ENCODE measurements at regions not wholly inside any gene's neighbourhood (a gene's known extent, or its start where the extent isn't known, plus 50 kb on each side); places are given as distances from the start of the nearest gene placed in this dataset.

DNA sequence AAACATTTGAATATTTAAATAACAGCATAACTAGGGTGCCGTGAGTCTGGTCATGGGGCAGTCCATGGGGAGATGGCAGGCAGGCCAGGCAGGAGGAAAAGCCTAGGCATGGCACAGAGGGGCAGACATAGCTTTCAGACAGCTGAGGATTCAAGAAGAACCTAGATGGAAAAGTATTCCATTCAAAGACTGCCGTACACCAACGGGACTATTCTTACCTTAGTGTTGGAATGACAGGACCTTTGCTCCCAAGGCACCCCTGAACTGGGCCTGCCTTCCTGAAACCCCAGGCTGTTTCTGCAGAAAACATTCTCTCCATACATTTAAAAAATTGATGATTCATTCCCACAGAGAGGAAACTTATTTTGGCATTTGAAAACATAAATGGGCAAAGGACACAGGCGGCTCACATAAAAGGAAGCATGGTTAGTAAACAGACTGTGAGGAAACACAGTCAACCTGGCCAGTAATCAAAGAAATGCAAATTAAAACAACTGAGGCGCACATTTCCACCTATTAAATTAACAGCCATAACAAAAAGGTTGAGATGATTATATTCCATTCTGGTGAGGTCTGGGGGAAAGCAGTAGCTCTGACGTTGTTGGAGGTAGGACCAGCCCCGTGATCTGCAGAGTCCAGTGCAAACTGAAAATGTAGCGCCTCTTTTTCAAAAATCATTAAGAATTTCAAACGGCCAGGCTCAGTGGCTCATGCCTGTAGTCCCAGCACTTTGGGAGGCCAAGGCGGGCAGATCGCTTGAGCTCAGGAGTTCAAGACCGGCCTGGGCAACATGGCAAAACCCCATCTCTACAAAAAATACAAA is 71.3 kb upstream of the SMAD3 start:
- DNase-seq (ENCODE audit: low read depth, low spot score) (no peak), ATAC-seq (no peak), FAIRE-seq (no peak)
- intact Hi-C loops (cut with micrococcal nuclease; ENCODE audit: unreplicated experiment): no loop called here
- ChIA-PET CTCF (no interaction called here), SMC1A (ENCODE audit: uncharacterized antibody, unreplicated experiment) (no interaction called here), RAD21 (ENCODE audit: unreplicated experiment) (no interaction called here), POLR2A (no interaction called here)
- Histone ChIP-seq H3K4me3 (no peak overlapping the region), H3K79me2 (ENCODE audit: control insufficient read depth, insufficient read depth, low read length) (no peaks in the 10 kb centered on the region), H3K36me3 (ENCODE audit: control insufficient read depth in 2 of 2, insufficient read depth in 2 of 2, low read length in 1 of 2) (no peaks in the 10 kb centered on the region), H3K4me1 (ENCODE audit: control insufficient read depth, insufficient read depth, low read length) (no peaks in the 10 kb centered on the region), H3K9ac (ENCODE audit: control insufficient read depth, insufficient read depth, low read length) (no peak overlapping the region), H4K20me1 (ENCODE audit: control insufficient read depth, insufficient read depth) (no peaks in the 10 kb centered on the region), H3K27ac (ENCODE audit: control insufficient read depth, insufficient read depth) (no peak overlapping the region), H3K9me3 (replicated peaks; ENCODE audit: control insufficient read depth, insufficient read depth, low read length) (no peaks in the 10 kb centered on the region; the same call in 1 of the 3 replicates), H3K4me2 (ENCODE audit: control insufficient read depth, insufficient read depth) (no peak overlapping the region), H3K27me3 (replicated peaks in 1 of 2; ENCODE audit: control insufficient read depth in 2 of 2, insufficient read depth in 2 of 2, low read length in 1 of 2) (no peaks in the 10 kb centered on the region; a peak in 1 of 4 replicates), H2AFZ (ENCODE audit: control insufficient read depth, low read depth, low read length) (no peak overlapping the region)
- in situ Hi-C loops (cut with MboI): no loop called here
- WGBS (ENCODE audit: insufficient coverage, insufficient replicate concordance, low lambda C conversion rate, missing lambda C conversion rate): 36% methylated on average over 12 of the region's 12 CpGs
- BruUV-seq (replicated peaks): no TSS peak
- no peak for TF ChIP-seq CBX3 (IDR thresholded peaks at IDR 0.05; ENCODE audit: borderline replicate concordance, low read depth)
- no peak for TF ChIP-seq CREM (IDR thresholded peaks at IDR 0.05; ENCODE audit: low read depth)
- no peak for TF ChIP-seq BHLHE40 (IDR thresholded peaks at IDR 0.05; ENCODE audit: borderline replicate concordance in 1 of 2, low read depth in 2 of 2, low read length in 1 of 2)
- TF ChIP-seq ZBED1 (IDR thresholded peaks at IDR 0.05; ENCODE audit: borderline replicate concordance): no peak
- no peak for TF ChIP-seq JUND (IDR thresholded peaks at IDR 0.05; ENCODE audit: low read depth, low read length)
- TF ChIP-seq YY1 (IDR thresholded peaks at IDR 0.05; ENCODE audit: low read depth, low read length): no peak
- TF ChIP-seq TCF12 (IDR thresholded peaks at IDR 0.05; ENCODE audit: low read depth, low read length): no peak
- TF ChIP-seq, protein P1, sequence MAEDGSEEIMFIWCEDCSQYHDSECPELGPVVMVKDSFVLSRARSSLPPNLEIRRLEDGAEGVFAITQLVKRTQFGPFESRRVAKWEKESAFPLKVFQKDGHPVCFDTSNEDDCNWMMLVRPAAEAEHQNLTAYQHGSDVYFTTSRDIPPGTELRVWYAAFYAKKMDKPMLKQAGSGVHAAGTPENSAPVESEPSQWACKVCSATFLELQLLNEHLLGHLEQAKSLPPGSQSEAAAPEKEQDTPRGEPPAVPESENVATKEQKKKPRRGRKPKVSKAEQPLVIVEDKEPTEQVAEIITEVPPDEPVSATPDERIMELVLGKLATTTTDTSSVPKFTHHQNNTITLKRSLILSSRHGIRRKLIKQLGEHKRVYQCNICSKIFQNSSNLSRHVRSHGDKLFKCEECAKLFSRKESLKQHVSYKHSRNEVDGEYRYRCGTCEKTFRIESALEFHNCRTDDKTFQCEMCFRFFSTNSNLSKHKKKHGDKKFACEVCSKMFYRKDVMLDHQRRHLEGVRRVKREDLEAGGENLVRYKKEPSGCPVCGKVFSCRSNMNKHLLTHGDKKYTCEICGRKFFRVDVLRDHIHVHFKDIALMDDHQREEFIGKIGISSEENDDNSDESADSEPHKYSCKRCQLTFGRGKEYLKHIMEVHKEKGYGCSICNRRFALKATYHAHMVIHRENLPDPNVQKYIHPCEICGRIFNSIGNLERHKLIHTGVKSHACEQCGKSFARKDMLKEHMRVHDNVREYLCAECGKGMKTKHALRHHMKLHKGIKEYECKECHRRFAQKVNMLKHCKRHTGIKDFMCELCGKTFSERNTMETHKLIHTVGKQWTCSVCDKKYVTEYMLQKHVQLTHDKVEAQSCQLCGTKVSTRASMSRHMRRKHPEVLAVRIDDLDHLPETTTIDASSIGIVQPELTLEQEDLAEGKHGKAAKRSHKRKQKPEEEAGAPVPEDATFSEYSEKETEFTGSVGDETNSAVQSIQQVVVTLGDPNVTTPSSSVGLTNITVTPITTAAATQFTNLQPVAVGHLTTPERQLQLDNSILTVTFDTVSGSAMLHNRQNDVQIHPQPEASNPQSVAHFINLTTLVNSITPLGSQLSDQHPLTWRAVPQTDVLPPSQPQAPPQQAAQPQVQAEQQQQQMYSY (CRISPR knock-in tag; IDR thresholded peaks at IDR 0.05): no peak
- no peak for TF ChIP-seq HCFC1 (IDR thresholded peaks at IDR 0.05; ENCODE audit: low read length)
- no peak for TF ChIP-seq CHD4 (IDR thresholded peaks at IDR 0.05)
- TF ChIP-seq BCL11A (IDR thresholded peaks at IDR 0.05; ENCODE audit: low read depth, low read length): no peak
- no peak for TF ChIP-seq PML (IDR thresholded peaks at IDR 0.05; ENCODE audit: low read length)
- TF ChIP-seq, protein P2, sequence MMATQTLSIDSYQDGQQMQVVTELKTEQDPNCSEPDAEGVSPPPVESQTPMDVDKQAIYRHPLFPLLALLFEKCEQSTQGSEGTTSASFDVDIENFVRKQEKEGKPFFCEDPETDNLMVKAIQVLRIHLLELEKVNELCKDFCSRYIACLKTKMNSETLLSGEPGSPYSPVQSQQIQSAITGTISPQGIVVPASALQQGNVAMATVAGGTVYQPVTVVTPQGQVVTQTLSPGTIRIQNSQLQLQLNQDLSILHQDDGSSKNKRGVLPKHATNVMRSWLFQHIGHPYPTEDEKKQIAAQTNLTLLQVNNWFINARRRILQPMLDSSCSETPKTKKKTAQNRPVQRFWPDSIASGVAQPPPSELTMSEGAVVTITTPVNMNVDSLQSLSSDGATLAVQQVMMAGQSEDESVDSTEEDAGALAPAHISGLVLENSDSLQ (IDR thresholded peaks at IDR 0.05): no peak
- TF ChIP-seq, protein P3, sequence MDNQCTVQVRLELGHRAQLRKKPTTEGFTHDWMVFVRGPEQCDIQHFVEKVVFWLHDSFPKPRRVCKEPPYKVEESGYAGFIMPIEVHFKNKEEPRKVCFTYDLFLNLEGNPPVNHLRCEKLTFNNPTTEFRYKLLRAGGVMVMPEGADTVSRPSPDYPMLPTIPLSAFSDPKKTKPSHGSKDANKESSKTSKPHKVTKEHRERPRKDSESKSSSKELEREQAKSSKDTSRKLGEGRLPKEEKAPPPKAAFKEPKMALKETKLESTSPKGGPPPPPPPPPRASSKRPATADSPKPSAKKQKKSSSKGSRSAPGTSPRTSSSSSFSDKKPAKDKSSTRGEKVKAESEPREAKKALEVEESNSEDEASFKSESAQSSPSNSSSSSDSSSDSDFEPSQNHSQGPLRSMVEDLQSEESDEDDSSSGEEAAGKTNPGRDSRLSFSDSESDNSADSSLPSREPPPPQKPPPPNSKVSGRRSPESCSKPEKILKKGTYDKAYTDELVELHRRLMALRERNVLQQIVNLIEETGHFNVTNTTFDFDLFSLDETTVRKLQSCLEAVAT (IDR thresholded peaks at IDR 0.05): no peak
- TF ChIP-seq SPI1 (IDR thresholded peaks at IDR 0.05; ENCODE audit: borderline replicate concordance, insufficient read depth, low read depth, low read length): no peak
- no peak for TF ChIP-seq ZBTB33 (IDR thresholded peaks at IDR 0.05)
- no peak for TF ChIP-seq NR2C2 (IDR thresholded peaks at IDR 0.05; ENCODE audit: borderline replicate concordance, control insufficient read depth, insufficient read length, low read depth)
